ENCODE measurements at regions not wholly inside any gene's neighbourhood (a gene's known extent, or its start where the extent isn't known, plus 50 kb on each side); places are given as distances from the start of the nearest gene placed in this dataset.

DNA sequence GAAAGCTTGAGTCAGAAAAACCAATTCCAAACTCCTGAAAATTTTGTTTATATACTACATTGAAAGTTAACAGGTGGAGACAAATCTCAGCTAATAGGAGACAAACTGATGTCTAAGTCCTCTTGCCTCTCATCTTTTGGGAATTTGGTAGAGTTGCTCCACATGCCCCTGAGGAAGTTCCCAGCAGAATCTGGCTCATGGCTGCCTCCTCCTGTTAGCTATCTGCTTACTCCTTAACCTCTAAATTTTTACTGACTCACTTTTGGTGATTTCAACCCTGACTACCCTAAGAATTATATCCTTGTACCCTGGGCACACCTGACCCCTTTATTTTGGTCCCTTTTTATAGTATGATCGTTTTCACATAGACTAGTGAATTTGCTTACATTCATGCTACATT, 633.7 kb upstream of the USP24 start:
- TF ChIP-seq, protein P1, sequence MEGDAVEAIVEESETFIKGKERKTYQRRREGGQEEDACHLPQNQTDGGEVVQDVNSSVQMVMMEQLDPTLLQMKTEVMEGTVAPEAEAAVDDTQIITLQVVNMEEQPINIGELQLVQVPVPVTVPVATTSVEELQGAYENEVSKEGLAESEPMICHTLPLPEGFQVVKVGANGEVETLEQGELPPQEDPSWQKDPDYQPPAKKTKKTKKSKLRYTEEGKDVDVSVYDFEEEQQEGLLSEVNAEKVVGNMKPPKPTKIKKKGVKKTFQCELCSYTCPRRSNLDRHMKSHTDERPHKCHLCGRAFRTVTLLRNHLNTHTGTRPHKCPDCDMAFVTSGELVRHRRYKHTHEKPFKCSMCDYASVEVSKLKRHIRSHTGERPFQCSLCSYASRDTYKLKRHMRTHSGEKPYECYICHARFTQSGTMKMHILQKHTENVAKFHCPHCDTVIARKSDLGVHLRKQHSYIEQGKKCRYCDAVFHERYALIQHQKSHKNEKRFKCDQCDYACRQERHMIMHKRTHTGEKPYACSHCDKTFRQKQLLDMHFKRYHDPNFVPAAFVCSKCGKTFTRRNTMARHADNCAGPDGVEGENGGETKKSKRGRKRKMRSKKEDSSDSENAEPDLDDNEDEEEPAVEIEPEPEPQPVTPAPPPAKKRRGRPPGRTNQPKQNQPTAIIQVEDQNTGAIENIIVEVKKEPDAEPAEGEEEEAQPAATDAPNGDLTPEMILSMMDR (IDR thresholded peaks at IDR 0.05; ENCODE audit: unreplicated experiment): no peak
- CTCF ChIA-PET: interaction anchor here (1.2 kb wide), 1 partner anchor 9 kb away, joined by 3 read pairs; no protein-coding TSS in a partner anchor
- DNase-seq: no peak
- BruUV-seq (replicated peaks): no TSS peak
- Mint-ChIP-seq H3K9me3 (ENCODE audit: low read depth, unreplicated experiment) (no peaks in the 10 kb centered on the region), H3K27ac (ENCODE audit: unreplicated experiment) (no peak overlapping the region), H3K4me3 (ENCODE audit: low read depth, unreplicated experiment) (no peak overlapping the region), H3K4me1 (ENCODE audit: low read depth, unreplicated experiment) (no peaks in the 10 kb centered on the region), H3K27me3 (ENCODE audit: unreplicated experiment) (peaks cover 4% of the 10 kb centered on the region), H3K36me3 (ENCODE audit: insufficient read depth, unreplicated experiment) (no peaks in the 10 kb centered on the region)
- intact Hi-C loops (cut with micrococcal nuclease; ENCODE audit: unreplicated experiment): no loop called here

DNA sequence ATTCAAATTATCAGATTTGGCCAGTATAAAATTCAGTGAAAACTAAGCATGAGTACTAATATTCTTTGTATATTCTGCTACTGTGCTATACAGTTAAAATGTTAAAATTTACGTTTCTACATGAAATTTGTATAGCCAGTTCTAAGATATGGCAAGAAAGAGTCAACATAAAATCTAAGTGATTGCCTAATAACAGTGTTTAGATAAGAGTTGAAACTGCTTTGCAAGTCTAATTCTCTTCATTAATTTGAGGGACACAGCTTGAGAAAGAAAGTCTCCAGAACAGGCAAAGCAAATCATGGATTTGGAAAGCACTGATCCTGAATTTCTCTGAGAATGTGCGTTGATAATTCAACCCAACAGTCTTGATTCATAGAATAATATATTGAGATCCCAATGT, 630.9 kb upstream of the USP24 start:
- no TSS peak for BruUV-seq (replicated peaks)
- Mint-ChIP-seq H3K27ac (ENCODE audit: unreplicated experiment) (no peak overlapping the region), H3K4me1 (ENCODE audit: low read depth, unreplicated experiment) (no peaks in the 10 kb centered on the region), H3K27me3 (ENCODE audit: unreplicated experiment) (no peaks in the 10 kb centered on the region), H3K9me3 (ENCODE audit: low read depth, unreplicated experiment) (no peaks in the 10 kb centered on the region), H3K4me3 (ENCODE audit: low read depth, unreplicated experiment) (no peak overlapping the region), H3K36me3 (ENCODE audit: insufficient read depth, unreplicated experiment) (no peaks in the 10 kb centered on the region)
- no peak for DNase-seq
- intact Hi-C loops (cut with micrococcal nuclease; ENCODE audit: unreplicated experiment): no loop called here
- TF ChIP-seq, protein P1 (IDR thresholded peaks at IDR 0.05; ENCODE audit: unreplicated experiment): no peak
- CTCF ChIA-PET: interaction anchor here (0.7 kb wide), 1 partner anchor 26 kb away, joined by 3 read pairs; no protein-coding TSS in a partner anchor

GRCh38 chr1:55844322-55844721, 629.2 kb upstream of the USP24 start:
- H3K27me3 Mint-ChIP-seq (ENCODE audit: unreplicated experiment): no peaks in the 10 kb centered on the region
- H3K9me3 Mint-ChIP-seq (ENCODE audit: low read depth, unreplicated experiment): no peaks in the 10 kb centered on the region
- no peaks in the 10 kb centered on the region for H3K36me3 Mint-ChIP-seq (ENCODE audit: insufficient read depth, unreplicated experiment)
- H3K27ac Mint-ChIP-seq (ENCODE audit: unreplicated experiment): no peak overlapping the region
- TF ChIP-seq, protein P1 (IDR thresholded peaks at IDR 0.05; ENCODE audit: unreplicated experiment): no peak
- CTCF ChIA-PET: no interaction called here
- H3K4me3 Mint-ChIP-seq (ENCODE audit: low read depth, unreplicated experiment): no peak overlapping the region
- no peak for DNase-seq
- no peaks in the 10 kb centered on the region for H3K4me1 Mint-ChIP-seq (ENCODE audit: low read depth, unreplicated experiment)
- intact Hi-C loops (cut with micrococcal nuclease; ENCODE audit: unreplicated experiment): no loop called here
- BruUV-seq (replicated peaks): no TSS peak

DNA sequence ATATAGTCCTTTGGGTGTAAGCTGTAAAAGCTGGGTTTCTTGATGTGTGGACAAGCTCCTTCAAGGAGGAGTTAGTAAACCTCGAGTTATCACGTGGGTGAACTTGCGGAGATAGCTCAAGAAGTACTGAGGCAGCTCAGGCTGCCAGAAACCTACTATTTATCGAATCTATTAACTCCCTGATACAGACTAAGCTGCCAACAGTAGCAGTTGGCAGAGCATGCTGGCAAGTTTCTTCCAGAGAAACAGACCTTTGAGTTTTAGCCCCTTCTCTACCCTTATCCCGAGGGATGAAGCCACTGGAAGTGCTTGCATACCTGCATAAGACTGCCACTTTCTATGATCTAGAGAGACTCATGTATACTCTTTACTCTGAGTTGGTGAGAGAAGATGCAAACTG, 624.5 kb upstream of the USP24 start:
- Mint-ChIP-seq H3K27me3 (ENCODE audit: unreplicated experiment) (no peaks in the 10 kb centered on the region), H3K9me3 (ENCODE audit: low read depth, unreplicated experiment) (peaks cover 2% of the 10 kb centered on the region), H3K27ac (ENCODE audit: unreplicated experiment) (no peak overlapping the region), H3K4me3 (ENCODE audit: low read depth, unreplicated experiment) (no peak overlapping the region), H3K36me3 (ENCODE audit: insufficient read depth, unreplicated experiment) (no peaks in the 10 kb centered on the region), H3K4me1 (ENCODE audit: low read depth, unreplicated experiment) (no peaks in the 10 kb centered on the region)
- CTCF ChIA-PET: no interaction called here
- BruUV-seq (replicated peaks): no TSS peak
- TF ChIP-seq, protein P1 (IDR thresholded peaks at IDR 0.05; ENCODE audit: unreplicated experiment): no peak
- intact Hi-C loops (cut with micrococcal nuclease; ENCODE audit: unreplicated experiment): no loop called here
- DNase-seq: no peak

Measured in Calu3 (cell line).